ENCODE measurements at regions not wholly inside any gene's neighbourhood (a gene's known extent, or its start where the extent isn't known, plus 50 kb on each side); places are given as distances from the start of the nearest gene placed in this dataset.

- TF ChIP-seq JUND (IDR thresholded peaks at IDR 0.05; ENCODE audit: low read depth), result no peak
- in situ Hi-C loops (cut with HindIII; ENCODE audit: low pct_unique_long_range_greater_than_20kb, low sequenced_read_pairs), result no loop called here
Observed at GRCh38 chr3:153960458-153961074, 160.6 kb upstream of the ARHGEF26 start.

GRCh38 chr3:153961494-153961893 is 159.7 kb upstream of the ARHGEF26 start:
- in situ Hi-C loops (cut with HindIII; ENCODE audit: low pct_unique_long_range_greater_than_20kb, low sequenced_read_pairs), result no loop called here
- TF ChIP-seq JUND (IDR thresholded peaks at IDR 0.05; ENCODE audit: low read depth), result no peak
- peak in 1 of 2 experiments; percentile 10 for DNase-seq (ENCODE audit: low read depth in 1 of 2, low spot score in 1 of 2)

More at GRCh38 chr3:153960458-153961074, 160.6 kb upstream of the ARHGEF26 start:
- DNase-seq (ENCODE audit: low read depth in 1 of 2, low spot score in 1 of 2), result no peak

- in situ Hi-C loops (cut with HindIII; ENCODE audit: low pct_unique_long_range_greater_than_20kb, low sequenced_read_pairs), result no loop called here
- no peak for DNase-seq (ENCODE audit: low read depth in 1 of 2, low spot score in 1 of 2)
- no peak for TF ChIP-seq JUND (IDR thresholded peaks at IDR 0.05; ENCODE audit: low read depth)
Observed at GRCh38 chr3:153963012-153963411, 158.2 kb upstream of the ARHGEF26 start.

GRCh38 chr3:153967260-153967659 is 153.9 kb upstream of the ARHGEF26 start:
- TF ChIP-seq JUND (IDR thresholded peaks at IDR 0.05; ENCODE audit: low read depth), result no peak
- in situ Hi-C loops (cut with HindIII; ENCODE audit: low pct_unique_long_range_greater_than_20kb, low sequenced_read_pairs), result no loop called here
- no peak for DNase-seq (ENCODE audit: low read depth in 1 of 2, low spot score in 1 of 2)

- no peak for TF ChIP-seq JUND (IDR thresholded peaks at IDR 0.05; ENCODE audit: low read depth)
Observed at GRCh38 chr3:153970047-153970446, 151.1 kb upstream of the ARHGEF26 start.

GRCh38 chr3:153970741-153971347 is 150.3 kb upstream of the ARHGEF26 start:
- peak; percentile 26 to 50 for DNase-seq (ENCODE audit: low read depth in 1 of 2, low spot score in 1 of 2)
- TF ChIP-seq JUND (IDR thresholded peaks at IDR 0.05; ENCODE audit: low read depth), result no peak
- in situ Hi-C loops (cut with HindIII; ENCODE audit: low pct_unique_long_range_greater_than_20kb, low sequenced_read_pairs), result no loop called here

More at GRCh38 chr3:153970047-153970446, 151.1 kb upstream of the ARHGEF26 start:
- no peak for DNase-seq (ENCODE audit: low read depth in 1 of 2, low spot score in 1 of 2)
- in situ Hi-C loops (cut with HindIII; ENCODE audit: low pct_unique_long_range_greater_than_20kb, low sequenced_read_pairs), result no loop called here

GRCh38 chr3:153972862-153973261 is 148.3 kb upstream of the ARHGEF26 start:
- TF ChIP-seq JUND (IDR thresholded peaks at IDR 0.05; ENCODE audit: low read depth), result no peak
- in situ Hi-C loops (cut with HindIII; ENCODE audit: low pct_unique_long_range_greater_than_20kb, low sequenced_read_pairs), result no loop called here
- no peak for DNase-seq (ENCODE audit: low read depth in 1 of 2, low spot score in 1 of 2)

GRCh38 chr3:153973722-153974265 is 147.4 kb upstream of the ARHGEF26 start:
- in situ Hi-C loops (cut with HindIII; ENCODE audit: low pct_unique_long_range_greater_than_20kb, low sequenced_read_pairs), result no loop called here
- no peak for DNase-seq (ENCODE audit: low read depth in 1 of 2, low spot score in 1 of 2)
- TF ChIP-seq JUND (IDR thresholded peaks at IDR 0.05; ENCODE audit: low read depth), result no peak

GRCh38 chr3:153974614-153975013 is 146.6 kb upstream of the ARHGEF26 start:
- in situ Hi-C loops (cut with HindIII; ENCODE audit: low pct_unique_long_range_greater_than_20kb, low sequenced_read_pairs), result no loop called here
- DNase-seq (ENCODE audit: low read depth in 1 of 2, low spot score in 1 of 2), result no peak
- TF ChIP-seq JUND (IDR thresholded peaks at IDR 0.05; ENCODE audit: low read depth), result no peak

GRCh38 chr3:153976891-153977554 is 144.2 kb upstream of the ARHGEF26 start:
- no peak for DNase-seq (ENCODE audit: low read depth in 1 of 2, low spot score in 1 of 2)

GRCh38 chr3:153978006-153978405 is 143.2 kb upstream of the ARHGEF26 start:
- no peak for DNase-seq (ENCODE audit: low read depth in 1 of 2, low spot score in 1 of 2)
- no peak for TF ChIP-seq JUND (IDR thresholded peaks at IDR 0.05; ENCODE audit: low read depth)
- in situ Hi-C loops (cut with HindIII; ENCODE audit: low pct_unique_long_range_greater_than_20kb, low sequenced_read_pairs), result no loop called here

More at GRCh38 chr3:153976891-153977554, 144.2 kb upstream of the ARHGEF26 start:
- no peak for TF ChIP-seq JUND (IDR thresholded peaks at IDR 0.05; ENCODE audit: low read depth)
- in situ Hi-C loops (cut with HindIII; ENCODE audit: low pct_unique_long_range_greater_than_20kb, low sequenced_read_pairs), result no loop called here

- TF ChIP-seq JUND (IDR thresholded peaks at IDR 0.05; ENCODE audit: low read depth), result no peak
- no peak for DNase-seq (ENCODE audit: low read depth in 1 of 2, low spot score in 1 of 2)
- in situ Hi-C loops (cut with HindIII; ENCODE audit: low pct_unique_long_range_greater_than_20kb, low sequenced_read_pairs), result no loop called here
Observed at GRCh38 chr3:153979418-153980251, 141.6 kb upstream of the ARHGEF26 start.

Data from T47D (cell line).